Erythroblast (primary cell): ENCODE measurements at regions not wholly inside any gene's neighbourhood (a gene's known extent, or its start where the extent isn't known, plus 50 kb on each side); places are given as distances from the start of the nearest gene placed in this dataset.

Source experiments
- GATA1 ChIP-seq: IDR thresholded peaks from 2 replicates; pipeline ENCODE4 v1.6.1; 2011; ENCODE audit warnings: low read depth, mild to moderate bottlenecking, control low read depth, low read length, moderate library complexity
- POLR2A ChIP-seq: IDR thresholded peaks from 2 replicates; pipeline ENCODE4 v1.6.1; 2011; ENCODE audit warnings: mild to moderate bottlenecking, low read length

DNA sequence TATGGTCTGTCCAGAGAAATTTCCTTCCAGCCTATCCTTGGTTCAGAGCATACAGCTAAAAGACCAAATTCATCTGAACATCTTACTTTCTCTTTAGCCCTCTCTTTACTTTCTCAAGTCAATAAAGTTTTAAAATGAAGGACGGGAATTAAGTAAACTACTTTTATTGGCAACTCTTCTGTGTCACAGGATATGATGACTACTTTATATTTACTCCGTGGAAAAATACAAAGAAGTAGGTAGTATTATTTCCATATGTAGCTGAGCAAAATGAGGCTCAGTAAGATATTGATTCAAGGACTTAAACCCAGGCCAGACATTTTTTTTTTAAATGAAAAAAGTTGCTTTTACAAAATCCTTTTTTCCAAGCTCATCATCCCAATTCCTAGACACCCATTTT is 151.2 kb upstream of the DPYD start:
- no peak for TF ChIP-seq POLR2A
- TF ChIP-seq GATA1 = no peak
